RWPE1 (cell line): ENCODE measurements at regions not wholly inside any gene's neighbourhood (a gene's known extent, or its start where the extent isn't known, plus 50 kb on each side); places are given as distances from the start of the nearest gene placed in this dataset.

Experiments
- CTCF ChIA-PET: fragments of 350-600 bp; sonication (Branson Sonifier 250); formaldehyde crosslinking; extraction: SDS; loops from one replicate; lab custom pipeline; 2021; lab: Yijun Ruan, JAX
- POLR2A ChIA-PET: fragments of 400-600 bp; formaldehyde crosslinking; extraction: SDS; loops from one replicate; lab custom pipeline; 2020; ENCODE audit warnings: antibody characterized with exemption; ENCODE audit not compliant: low non-redundant PET; lab: Yijun Ruan, JAX
- DNase-seq: peaks from one replicate; pipeline ENCODE4 v3.0.0; 2012; ENCODE audit warnings: low spot score
- H3K27ac ChIP-seq: fragments of 450-650 bp; 2 replicates; pipeline ENCODE4 v1.5.1; 2017
- TF ChIP-seq, protein P1 (sequence below): fragments of 450-650 bp; conservative IDR thresholded peaks from 2 replicates; pipeline ENCODE4 v1.5.1; 2017; ENCODE audit warnings: low read depth, mild to moderate bottlenecking

DNA sequence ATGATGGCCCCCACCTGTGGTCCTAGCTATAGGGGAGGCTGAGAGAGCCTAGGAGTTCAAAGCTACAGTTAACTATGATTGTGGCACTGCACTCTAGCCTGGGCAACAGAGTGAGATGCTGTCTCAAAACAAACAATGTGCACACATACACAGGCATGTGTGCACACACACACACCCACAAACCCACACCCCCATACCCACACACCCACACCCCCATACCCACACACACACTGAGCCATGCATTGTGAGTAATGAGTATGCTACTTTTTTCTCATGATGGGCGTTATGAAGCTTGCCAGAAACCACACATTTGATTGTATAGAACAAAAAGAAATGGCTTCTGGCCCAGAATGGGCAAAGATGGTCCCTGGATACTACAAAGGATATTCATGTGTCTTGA lies 691.1 kb downstream of the SLC4A3 start:
- H3K27ac ChIP-seq = no peak overlapping the region
- POLR2A ChIA-PET = no interaction called here
- CTCF ChIA-PET = interaction anchor here (0.7 kb wide), 1 partner anchor 75 kb away, joined by 4 read pairs; no protein-coding TSS in a partner anchor
- no peak for DNase-seq
- TF ChIP-seq, protein P1, sequence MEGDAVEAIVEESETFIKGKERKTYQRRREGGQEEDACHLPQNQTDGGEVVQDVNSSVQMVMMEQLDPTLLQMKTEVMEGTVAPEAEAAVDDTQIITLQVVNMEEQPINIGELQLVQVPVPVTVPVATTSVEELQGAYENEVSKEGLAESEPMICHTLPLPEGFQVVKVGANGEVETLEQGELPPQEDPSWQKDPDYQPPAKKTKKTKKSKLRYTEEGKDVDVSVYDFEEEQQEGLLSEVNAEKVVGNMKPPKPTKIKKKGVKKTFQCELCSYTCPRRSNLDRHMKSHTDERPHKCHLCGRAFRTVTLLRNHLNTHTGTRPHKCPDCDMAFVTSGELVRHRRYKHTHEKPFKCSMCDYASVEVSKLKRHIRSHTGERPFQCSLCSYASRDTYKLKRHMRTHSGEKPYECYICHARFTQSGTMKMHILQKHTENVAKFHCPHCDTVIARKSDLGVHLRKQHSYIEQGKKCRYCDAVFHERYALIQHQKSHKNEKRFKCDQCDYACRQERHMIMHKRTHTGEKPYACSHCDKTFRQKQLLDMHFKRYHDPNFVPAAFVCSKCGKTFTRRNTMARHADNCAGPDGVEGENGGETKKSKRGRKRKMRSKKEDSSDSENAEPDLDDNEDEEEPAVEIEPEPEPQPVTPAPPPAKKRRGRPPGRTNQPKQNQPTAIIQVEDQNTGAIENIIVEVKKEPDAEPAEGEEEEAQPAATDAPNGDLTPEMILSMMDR = no peak

DNA sequence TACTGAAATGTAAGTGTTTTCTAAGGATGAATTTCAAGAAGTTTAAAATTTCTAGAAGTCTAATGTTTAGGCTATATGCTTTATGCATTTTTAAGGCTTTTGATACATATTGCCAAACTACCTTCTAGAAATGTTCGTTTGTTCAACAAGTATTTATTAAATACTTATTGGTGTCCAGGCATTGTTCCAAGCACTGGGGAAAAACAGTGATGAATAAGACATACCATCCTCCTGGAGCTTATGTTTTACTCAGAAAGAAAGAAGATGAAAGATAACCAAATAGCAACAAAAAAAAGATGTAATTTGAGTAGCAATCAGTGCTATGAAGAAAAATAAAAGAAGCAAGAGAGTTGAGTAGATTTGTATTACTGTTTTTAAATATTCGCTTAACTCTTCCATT lies 692.9 kb downstream of the SLC4A3 start:
- no peak for DNase-seq
- TF ChIP-seq, protein P1 = no peak
- no peak overlapping the region for H3K27ac ChIP-seq
- ChIA-PET CTCF (no interaction called here), POLR2A (no interaction called here)

DNA sequence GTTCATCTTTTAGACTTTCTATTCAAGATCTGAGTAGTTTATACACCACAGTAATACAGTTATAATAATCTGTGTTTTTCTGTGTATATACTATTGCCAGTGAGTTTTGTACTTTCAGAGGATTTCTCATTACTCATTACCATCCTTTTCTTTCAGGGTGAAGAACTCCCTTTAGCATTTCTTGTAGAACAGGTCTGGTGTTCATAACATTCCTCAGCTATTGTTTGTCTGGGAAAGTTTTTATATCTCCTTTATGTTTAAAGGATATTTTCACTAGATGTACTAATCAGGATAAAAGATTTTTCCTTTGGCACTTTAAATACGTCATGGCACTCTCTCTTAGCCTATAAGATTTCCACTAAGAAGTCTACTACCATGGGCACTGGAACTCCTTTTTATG lies 705.5 kb downstream of the SLC4A3 start:
- TF ChIP-seq, protein P1 = no peak
- ChIA-PET POLR2A (no interaction called here), CTCF (no interaction called here)
- H3K27ac ChIP-seq = no peak overlapping the region
- DNase-seq = no peak

DNA sequence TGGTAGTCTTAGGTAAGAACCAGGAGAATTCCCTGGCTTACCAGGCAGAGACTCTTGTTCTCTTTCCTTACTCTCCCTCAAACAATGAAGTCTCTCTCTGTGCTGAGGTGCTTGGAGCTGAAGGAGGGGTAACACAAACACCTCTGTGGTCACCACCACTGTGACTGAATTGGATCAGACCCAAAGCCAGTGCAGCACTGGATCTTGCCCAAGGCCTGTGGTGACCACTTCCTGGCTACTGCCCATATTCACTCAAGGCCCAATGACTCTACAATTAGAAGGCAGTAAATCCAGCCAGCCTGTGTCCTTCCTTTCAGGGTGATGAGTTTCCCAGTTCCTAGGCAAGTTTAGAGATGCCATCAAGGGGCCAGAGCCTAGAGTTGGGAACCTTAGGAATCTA lies 706.8 kb downstream of the SLC4A3 start:
- no peak for DNase-seq
- no peak overlapping the region for H3K27ac ChIP-seq
- ChIA-PET CTCF (no interaction called here), POLR2A (no interaction called here)
- TF ChIP-seq, protein P1 = no peak

DNA sequence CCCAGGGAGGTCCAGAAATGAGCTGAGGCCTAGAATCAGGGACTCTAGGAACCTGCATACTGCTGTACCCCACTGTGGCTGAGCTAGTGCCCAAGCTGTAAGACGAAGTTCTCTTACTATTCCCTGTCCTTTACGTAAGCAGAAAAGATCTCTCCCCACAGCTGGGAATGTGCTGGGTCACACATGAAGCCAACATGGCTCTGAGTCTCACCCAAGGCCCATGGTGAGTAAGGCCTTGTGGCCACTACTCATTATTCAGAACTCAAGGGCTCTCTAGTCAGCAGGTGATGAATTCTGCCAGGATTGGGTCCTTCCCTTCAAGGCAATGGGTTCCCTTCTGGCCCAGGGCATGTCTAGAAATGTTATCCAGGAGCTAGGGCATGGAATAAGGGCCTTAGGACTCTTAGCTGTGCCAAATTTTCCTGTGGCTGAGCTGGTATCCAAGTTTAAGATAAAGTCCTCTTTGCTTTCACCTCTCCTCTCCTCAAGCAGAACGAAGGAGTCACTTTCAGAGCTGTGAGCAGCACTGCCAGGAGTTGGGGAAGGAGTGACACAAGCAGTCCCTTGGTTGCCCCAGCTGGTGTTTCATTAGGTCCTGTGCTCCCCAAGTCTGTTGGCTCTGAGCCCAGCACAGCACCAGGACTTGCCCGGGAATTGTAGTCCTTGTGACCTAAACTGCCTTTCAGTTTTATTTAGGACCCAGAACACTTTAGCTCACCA lies 707.6 kb downstream of the SLC4A3 start:
- POLR2A ChIA-PET = no interaction called here
- CTCF ChIA-PET = no interaction called here
- no peak for DNase-seq
- H3K27ac ChIP-seq = no peak overlapping the region
- TF ChIP-seq, protein P1 = no peak

DNA sequence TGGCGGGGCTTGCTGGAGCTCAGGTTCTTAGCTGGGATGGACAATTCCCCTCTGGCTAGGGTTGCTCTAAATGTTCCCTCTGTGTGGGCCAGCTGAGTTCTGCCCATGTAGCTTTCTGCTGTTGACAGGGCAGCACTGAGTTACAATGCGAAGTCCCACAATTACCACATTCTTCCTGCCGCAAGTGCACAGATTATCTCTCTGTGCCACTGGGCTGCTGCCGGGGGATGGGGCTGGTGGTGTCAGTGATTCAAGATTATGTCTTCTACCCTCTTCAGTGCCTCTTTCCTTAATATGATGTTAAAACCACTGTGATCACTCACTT lies 708.1 kb downstream of the SLC4A3 start:
- H3K27ac ChIP-seq = no peak overlapping the region
- TF ChIP-seq, protein P1 = no peak
- CTCF ChIA-PET = no interaction called here

More for the DNA sequence above, 708.1 kb downstream of the SLC4A3 start:
- no peak for DNase-seq
- POLR2A ChIA-PET = no interaction called here
